KOPT-K1 (cell line): ENCODE measurements at regions not wholly inside any gene's neighbourhood (a gene's known extent, or its start where the extent isn't known, plus 50 kb on each side); places are given as distances from the start of the nearest gene placed in this dataset.

Experiments
- H3K27ac ChIP-seq: fragments of 200-600 bp; sonication (generic); 2 replicates; pipeline ENCODE4 v1.5.1; 2016; ENCODE audit warnings: antibody characterized with exemption, mild to moderate bottlenecking, low read depth, low read length; ENCODE audit not compliant: poor library complexity, severe bottlenecking
- H3K36me3 ChIP-seq: fragments of 200-600 bp; sonication (generic); 2 replicates; pipeline ENCODE4 v1.5.1; 2017; ENCODE audit warnings: antibody characterized with exemption, mild to moderate bottlenecking, low read length, moderate library complexity; ENCODE audit not compliant: insufficient read depth
- H3K9me3 ChIP-seq: fragments of 200-600 bp; sonication (generic); 2 replicates; pipeline ENCODE4 v1.5.1; 2017; ENCODE audit warnings: antibody characterized with exemption, low read length, mild to moderate bottlenecking; ENCODE audit not compliant: insufficient read depth, poor library complexity, severe bottlenecking

DNA sequence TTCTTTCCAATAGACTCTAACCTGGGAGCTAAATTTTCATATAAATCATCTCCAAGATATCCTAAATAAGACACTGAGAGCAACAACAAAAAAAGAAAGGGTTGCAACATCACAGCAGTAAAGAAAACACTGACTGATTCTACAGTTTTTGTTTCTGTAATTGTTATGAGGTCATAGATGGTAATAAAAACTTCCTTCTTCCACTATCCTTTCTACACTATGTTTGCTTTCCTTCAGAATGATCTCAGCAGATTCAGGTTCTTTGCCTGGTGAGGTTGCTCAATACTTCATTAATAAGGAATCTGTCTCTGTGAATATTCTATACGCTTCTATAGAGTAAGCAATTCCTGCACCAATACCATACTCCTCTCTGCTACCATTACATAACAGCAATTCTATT is 835.6 kb upstream of the GRAMD2B start:
- Histone ChIP-seq H3K36me3 (no peaks in the 10 kb centered on the region), H3K9me3 (no peaks in the 10 kb centered on the region), H3K27ac (no peak overlapping the region)

- H3K9me3 ChIP-seq = no peaks in the 10 kb centered on the region
- no peaks in the 10 kb centered on the region for H3K36me3 ChIP-seq
- H3K27ac ChIP-seq = no peak overlapping the region
Measured at GRCh38 chr5:125592856-125593255, 830.4 kb upstream of the GRAMD2B start.

DNA sequence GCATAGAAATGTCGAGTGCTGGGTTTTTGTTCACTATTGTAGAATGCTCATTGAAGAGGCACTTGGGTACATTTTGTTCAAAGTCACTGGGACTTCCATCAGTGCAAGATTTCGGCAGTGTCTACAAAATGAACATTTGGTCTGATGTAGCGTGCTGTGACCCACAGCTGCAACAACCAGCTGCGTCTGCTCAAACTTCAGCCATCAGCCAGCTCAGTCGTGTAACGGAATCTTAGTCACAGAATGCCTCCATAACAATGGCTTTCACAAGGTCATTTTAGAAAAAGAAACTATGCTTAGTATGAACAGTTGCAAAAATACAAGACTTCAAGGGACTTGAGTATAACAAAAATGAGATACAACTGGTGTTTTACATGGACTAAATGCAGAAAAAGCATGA is 828.1 kb upstream of the GRAMD2B start:
- H3K9me3 ChIP-seq = no peaks in the 10 kb centered on the region
- H3K27ac ChIP-seq = no peak overlapping the region
- H3K36me3 ChIP-seq = no peaks in the 10 kb centered on the region

GRCh38 chr5:125595845-125596244 is 827.4 kb upstream of the GRAMD2B start:
- H3K27ac ChIP-seq = no peak overlapping the region
- no peaks in the 10 kb centered on the region for H3K9me3 ChIP-seq
- H3K36me3 ChIP-seq = no peaks in the 10 kb centered on the region

- H3K9me3 ChIP-seq = no peaks in the 10 kb centered on the region
- H3K27ac ChIP-seq = no peak overlapping the region
- no peaks in the 10 kb centered on the region for H3K36me3 ChIP-seq
Measured at GRCh38 chr5:125597338-125597737, 825.9 kb upstream of the GRAMD2B start.

DNA sequence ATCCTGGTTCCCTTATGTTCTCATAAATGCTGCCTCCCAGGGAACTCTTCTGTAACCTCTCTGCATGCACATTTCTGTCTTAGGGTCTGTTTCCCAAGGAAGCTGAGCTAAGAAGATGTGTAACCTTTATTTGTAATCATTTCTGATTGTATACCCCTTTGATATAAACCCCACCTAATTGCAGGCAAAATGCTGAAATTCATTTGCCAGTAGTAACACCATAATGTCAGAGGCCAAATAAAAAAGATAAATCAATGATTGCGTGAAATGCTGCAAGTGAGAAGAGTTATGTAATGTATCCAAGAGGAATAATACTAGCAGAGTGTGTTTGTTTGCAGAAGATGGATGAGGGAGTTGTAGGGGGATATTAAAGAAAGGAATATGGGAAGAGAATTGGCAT is 822.6 kb upstream of the GRAMD2B start:
- Histone ChIP-seq H3K36me3 (no peaks in the 10 kb centered on the region), H3K9me3 (no peaks in the 10 kb centered on the region), H3K27ac (no peak overlapping the region)

DNA sequence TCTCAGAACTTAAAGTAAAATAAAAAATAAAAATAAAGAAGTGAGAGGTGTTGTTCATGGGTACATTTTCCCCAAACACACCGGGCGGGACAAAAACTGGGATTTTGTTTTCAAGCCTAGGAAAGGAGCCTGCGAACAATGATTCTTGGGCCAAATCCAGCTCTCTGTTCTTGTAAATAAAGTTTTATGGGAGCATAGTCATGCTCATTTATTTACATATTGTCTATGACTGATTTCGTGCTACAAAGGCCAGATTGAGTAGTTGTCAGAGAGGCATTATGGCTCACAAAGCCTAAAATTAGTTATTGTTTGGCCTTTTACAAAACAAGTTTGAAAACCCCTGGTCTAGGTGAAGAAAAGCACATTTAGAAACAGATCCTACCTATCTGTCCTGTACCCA is 821.0 kb upstream of the GRAMD2B start:
- H3K9me3 ChIP-seq = no peaks in the 10 kb centered on the region
- H3K27ac ChIP-seq = no peak overlapping the region
- H3K36me3 ChIP-seq = no peaks in the 10 kb centered on the region

GRCh38 chr5:125603321-125603720 is 819.9 kb upstream of the GRAMD2B start:
- Histone ChIP-seq H3K27ac (no peak overlapping the region), H3K9me3 (no peaks in the 10 kb centered on the region), H3K36me3 (no peaks in the 10 kb centered on the region)

- no peak overlapping the region for H3K27ac ChIP-seq
Measured at GRCh38 chr5:125604104-125604503, 819.1 kb upstream of the GRAMD2B start.

DNA sequence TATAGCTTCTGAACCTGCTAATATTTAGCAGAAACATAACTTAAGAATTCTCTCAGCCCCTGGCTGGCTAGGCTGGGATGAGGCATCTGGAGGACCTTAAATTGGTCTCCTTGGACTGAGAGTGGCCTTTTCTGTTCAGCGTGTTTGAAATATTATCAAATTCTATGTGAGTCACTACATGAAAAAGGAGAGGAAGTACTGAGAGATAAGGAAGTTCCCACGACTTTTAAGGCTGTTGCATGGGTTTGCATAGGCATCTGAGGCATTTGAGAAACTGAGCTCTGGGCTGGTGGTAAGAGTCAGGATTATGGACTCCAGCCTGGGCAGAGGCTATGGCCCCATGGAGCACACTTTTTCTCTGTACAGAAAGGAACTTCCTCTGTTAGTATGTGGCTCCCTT is 816.2 kb upstream of the GRAMD2B start:
- Histone ChIP-seq H3K9me3 (no peaks in the 10 kb centered on the region), H3K27ac (no peak overlapping the region), H3K36me3 (no peaks in the 10 kb centered on the region)

More at GRCh38 chr5:125604104-125604503, 819.1 kb upstream of the GRAMD2B start:
- no peaks in the 10 kb centered on the region for H3K36me3 ChIP-seq
- no peaks in the 10 kb centered on the region for H3K9me3 ChIP-seq

DNA sequence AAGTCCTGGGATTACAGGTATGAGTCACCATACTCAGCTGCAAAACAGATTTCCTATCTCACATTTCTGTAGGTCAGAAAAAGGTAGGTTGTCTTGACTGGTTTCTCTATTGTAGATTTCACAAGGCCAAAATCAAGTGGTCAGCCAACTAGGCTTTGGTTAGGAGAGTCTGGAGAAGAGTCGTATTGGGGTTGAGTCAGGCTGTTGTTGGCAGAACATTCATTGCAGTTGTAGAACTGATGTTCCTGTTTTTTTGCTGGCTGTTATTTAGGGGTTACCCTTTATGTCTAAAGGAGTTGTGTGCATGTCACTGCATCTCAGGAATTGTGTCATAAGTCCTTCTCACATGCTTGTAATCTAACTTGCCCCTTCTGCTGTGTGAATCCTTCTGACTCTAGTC is 814.2 kb upstream of the GRAMD2B start:
- Histone ChIP-seq H3K27ac (no peak overlapping the region), H3K36me3 (no peaks in the 10 kb centered on the region), H3K9me3 (no peaks in the 10 kb centered on the region)

- no peak overlapping the region for H3K27ac ChIP-seq
- no peaks in the 10 kb centered on the region for H3K9me3 ChIP-seq
- H3K36me3 ChIP-seq = no peaks in the 10 kb centered on the region
Measured at GRCh38 chr5:125610892-125611291, 812.3 kb upstream of the GRAMD2B start.

- no peaks in the 10 kb centered on the region for H3K36me3 ChIP-seq
- no peak overlapping the region for H3K27ac ChIP-seq
- no peaks in the 10 kb centered on the region for H3K9me3 ChIP-seq
Measured at GRCh38 chr5:125611541-125611940, 811.7 kb upstream of the GRAMD2B start.

DNA sequence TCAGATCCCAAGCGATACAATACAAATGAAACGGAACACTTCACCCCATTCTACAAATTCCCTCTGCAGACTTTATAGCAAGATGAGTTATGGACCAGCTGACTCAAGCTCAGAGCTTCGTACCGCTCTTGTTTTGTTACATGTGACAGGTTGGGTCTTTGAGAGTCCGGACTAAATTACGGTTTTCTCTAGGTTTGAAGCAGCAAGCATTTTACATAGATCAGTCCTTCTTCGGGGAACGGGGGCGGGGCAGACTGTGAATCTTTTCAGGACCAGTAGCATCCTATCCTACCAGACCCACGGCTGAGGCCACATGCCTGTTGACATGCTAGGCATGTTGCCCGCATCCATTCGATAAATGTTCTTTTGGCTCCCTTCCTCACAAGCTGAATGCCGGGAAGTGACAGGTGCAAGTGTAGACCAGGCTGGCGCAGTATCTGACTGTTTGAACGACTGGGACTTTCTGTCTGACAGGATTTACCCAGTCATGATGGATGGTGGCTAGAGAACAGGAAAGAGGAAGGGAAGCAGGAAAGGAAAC is 811.0 kb upstream of the GRAMD2B start:
- Histone ChIP-seq H3K27ac (no peak overlapping the region), H3K36me3 (no peaks in the 10 kb centered on the region), H3K9me3 (no peaks in the 10 kb centered on the region)

DNA sequence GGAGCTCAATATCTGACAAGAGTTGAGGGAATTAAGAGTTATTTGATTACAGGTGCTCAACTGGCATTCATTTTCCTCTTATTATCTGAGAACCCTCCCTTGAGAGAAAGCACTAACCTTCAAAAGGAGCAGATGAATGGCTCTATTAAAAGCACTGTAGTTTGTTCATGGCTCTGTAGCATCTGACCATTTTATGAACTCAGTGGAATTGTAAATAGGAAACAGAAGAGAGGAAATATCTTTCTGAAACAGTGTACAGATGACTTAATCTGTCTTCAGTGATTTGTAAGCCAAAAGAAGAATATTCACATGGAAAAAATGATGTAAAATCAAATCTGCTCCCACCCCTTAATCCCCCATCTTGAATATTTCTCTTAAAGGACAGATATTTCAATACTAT is 810.4 kb upstream of the GRAMD2B start:
- Histone ChIP-seq H3K9me3 (no peaks in the 10 kb centered on the region), H3K27ac (no peak overlapping the region)

GRCh38 chr5:125630237-125630636 is 793.0 kb upstream of the GRAMD2B start:
- no peaks in the 10 kb centered on the region for H3K36me3 ChIP-seq
- no peaks in the 10 kb centered on the region for H3K9me3 ChIP-seq
- no peak overlapping the region for H3K27ac ChIP-seq

More for the DNA sequence above, 810.4 kb upstream of the GRAMD2B start:
- no peaks in the 10 kb centered on the region for H3K36me3 ChIP-seq
